AG20443 (cell line): ENCODE measurements at regions not wholly inside any gene's neighbourhood (a gene's known extent, or its start where the extent isn't known, plus 50 kb on each side); places are given as distances from the start of the nearest gene placed in this dataset.

ENCODE experiments used
- DNase-seq: peaks from one replicate; pipeline ENCODE4 v3.0.0; 2012; ENCODE audit warnings: low spot score, mixed read lengths

- no peak for DNase-seq
These were observed 249.0 kb upstream of the PPP2R2D start for GRCh38 chr10:131651674-131652437.

GRCh38 chr10:131652438-131653139, 248.2 kb upstream of the PPP2R2D start:
- DNase-seq = no peak

GRCh38 chr10:131653140-131653539, 247.7 kb upstream of the PPP2R2D start:
- no peak for DNase-seq

GRCh38 chr10:131653554-131654470, 247.0 kb upstream of the PPP2R2D start:
- no peak for DNase-seq

- DNase-seq = no peak
These were observed 246.2 kb upstream of the PPP2R2D start for GRCh38 chr10:131654471-131655087.

GRCh38 chr10:131655101-131655849, 245.5 kb upstream of the PPP2R2D start:
- no peak for DNase-seq

- no peak for DNase-seq
These were observed 244.8 kb upstream of the PPP2R2D start for GRCh38 chr10:131656009-131656408.

GRCh38 chr10:131656431-131656841, 244.4 kb upstream of the PPP2R2D start:
- DNase-seq = no peak

GRCh38 chr10:131657318-131657984, 243.4 kb upstream of the PPP2R2D start:
- DNase-seq = no peak

GRCh38 chr10:131657985-131658330, 242.8 kb upstream of the PPP2R2D start:
- no peak for DNase-seq

- no peak for DNase-seq
These were observed 242.2 kb upstream of the PPP2R2D start for GRCh38 chr10:131658476-131659110.

- DNase-seq = no peak
These were observed 240.4 kb upstream of the PPP2R2D start for GRCh38 chr10:131660427-131660826.

GRCh38 chr10:131662851-131663250, 238.0 kb upstream of the PPP2R2D start:
- DNase-seq = no peak

GRCh38 chr10:131663351-131663750, 237.5 kb upstream of the PPP2R2D start:
- no peak for DNase-seq

GRCh38 chr10:131666091-131666490, 234.7 kb upstream of the PPP2R2D start:
- DNase-seq = no peak

- DNase-seq = no peak
These were observed 233.8 kb upstream of the PPP2R2D start for GRCh38 chr10:131667047-131667446.

GRCh38 chr10:131667561-131667960, 233.2 kb upstream of the PPP2R2D start:
- DNase-seq = no peak

- no peak for DNase-seq
These were observed 231.9 kb upstream of the PPP2R2D start for GRCh38 chr10:131668903-131669302.

- no peak for DNase-seq
These were observed 231.0 kb upstream of the PPP2R2D start for GRCh38 chr10:131669838-131670237.

GRCh38 chr10:131670341-131670740, 230.5 kb upstream of the PPP2R2D start:
- DNase-seq = no peak
